ENCODE measurements at regions not wholly inside any gene's neighbourhood (a gene's known extent, or its start where the extent isn't known, plus 50 kb on each side); places are given as distances from the start of the nearest gene placed in this dataset.

GRCh38 chr14:101055776-101056374 is 152.4 kb upstream of the RTL1 start:
- no peak for TF ChIP-seq CTCF (IDR thresholded peaks at IDR 0.05; ENCODE audit: extremely low read depth, insufficient read depth, missing control alignments)
- DNase-seq (ENCODE audit: low spot score), result no peak
- in situ Hi-C loops (cut with MboI; ENCODE audit: low pct_unique_long_range_greater_than_20kb, low sequenced_read_pairs, unreplicated experiment), result no loop called here

GRCh38 chr14:101056446-101056845 is 152.9 kb upstream of the RTL1 start:
- TF ChIP-seq CTCF (IDR thresholded peaks at IDR 0.05; ENCODE audit: extremely low read depth, insufficient read depth, missing control alignments), result no peak
- DNase-seq (ENCODE audit: low spot score), result no peak

GRCh38 chr14:101057394-101057793 is 153.9 kb upstream of the RTL1 start:
- TF ChIP-seq CTCF (IDR thresholded peaks at IDR 0.05; ENCODE audit: extremely low read depth, insufficient read depth, missing control alignments), result no peak
- DNase-seq (ENCODE audit: low spot score), result no peak
- in situ Hi-C loops (cut with MboI; ENCODE audit: low pct_unique_long_range_greater_than_20kb, low sequenced_read_pairs, unreplicated experiment), result no loop called here

More at GRCh38 chr14:101056446-101056845, 152.9 kb upstream of the RTL1 start:
- in situ Hi-C loops (cut with MboI; ENCODE audit: low pct_unique_long_range_greater_than_20kb, low sequenced_read_pairs, unreplicated experiment), result no loop called here

GRCh38 chr14:101058571-101058970 is 155.0 kb upstream of the RTL1 start:
- no peak for DNase-seq (ENCODE audit: low spot score)
- in situ Hi-C loops (cut with MboI; ENCODE audit: low pct_unique_long_range_greater_than_20kb, low sequenced_read_pairs, unreplicated experiment), result no loop called here
- no peak for TF ChIP-seq CTCF (IDR thresholded peaks at IDR 0.05; ENCODE audit: extremely low read depth, insufficient read depth, missing control alignments)

GRCh38 chr14:101060171-101060601 is 156.7 kb upstream of the RTL1 start:
- in situ Hi-C loops (cut with MboI; ENCODE audit: low pct_unique_long_range_greater_than_20kb, low sequenced_read_pairs, unreplicated experiment), result no loop called here
- DNase-seq (ENCODE audit: low spot score), result no peak
- TF ChIP-seq CTCF (IDR thresholded peaks at IDR 0.05; ENCODE audit: extremely low read depth, insufficient read depth, missing control alignments), result no peak

- no peak for DNase-seq (ENCODE audit: low spot score)
- in situ Hi-C loops (cut with MboI; ENCODE audit: low pct_unique_long_range_greater_than_20kb, low sequenced_read_pairs, unreplicated experiment), result no loop called here
- no peak for TF ChIP-seq CTCF (IDR thresholded peaks at IDR 0.05; ENCODE audit: extremely low read depth, insufficient read depth, missing control alignments)
Observed at GRCh38 chr14:101061411-101062064, 158.0 kb upstream of the RTL1 start.
